HepG2 (cell line): ENCODE measurements at regions not wholly inside any gene's neighbourhood (a gene's known extent, or its start where the extent isn't known, plus 50 kb on each side); places are given as distances from the start of the nearest gene placed in this dataset.

Experiments
- AFF4 ChIP-seq: sonication (generic); formaldehyde crosslinking; IDR thresholded peaks from 2 replicates; pipeline ENCODE4 v1.4.0; 2020; ENCODE audit warnings: missing genetic modification reagents
- BATF2 ChIP-seq: sonication (generic); formaldehyde crosslinking; IDR thresholded peaks from 2 replicates; pipeline ENCODE4 v1.8.0; 2022; ENCODE audit warnings: mild to moderate bottlenecking, missing genetic modification reagents, moderate library complexity
- CBFB ChIP-seq: sonication (generic); formaldehyde crosslinking; IDR thresholded peaks from 2 replicates; pipeline ENCODE4 v1.4.0; 2020; ENCODE audit warnings: missing genetic modification reagents
- CREBL2 ChIP-seq: sonication (generic); formaldehyde crosslinking; IDR thresholded peaks from 2 replicates; pipeline ENCODE4 v1.8.1; 2023; ENCODE audit warnings: missing genetic modification reagents, mild to moderate bottlenecking, borderline replicate concordance
- EHMT2 ChIP-seq: fragments of 200-600 bp; sonication (generic); IDR thresholded peaks from 2 replicates; pipeline ENCODE4 v1.7.0; 2017; ENCODE audit warnings: antibody characterized with exemption, low read depth, low read length, borderline replicate concordance
- EP300 ChIP-seq, 3 experiments: sonication (generic) in 1 of 3; formaldehyde crosslinking in 1 of 3; IDR thresholded peaks; 2 replicates each; pipeline versions ENCODE4 v1.5.1 to v1.6.1; 2011 to 2020; ENCODE audit warnings: low read depth in 2 of 3, low read length in 2 of 3, borderline replicate concordance in 1 of 3, improper control_type of control experiment in 1 of 3, mild to moderate bottlenecking in 1 of 3, missing genetic modification reagents in 1 of 3, moderate library complexity in 1 of 3
- FIP1L1 ChIP-seq: fragments of 200-400 bp; formaldehyde crosslinking; IDR thresholded peaks from 2 replicates; pipeline ENCODE4 v1.6.1; 2018; ENCODE audit warnings: low read depth, mild to moderate bottlenecking, low read length, moderate library complexity, borderline replicate concordance; ENCODE audit not compliant: insufficient read depth
- HES4 ChIP-seq: sonication (generic); formaldehyde crosslinking; IDR thresholded peaks from 2 replicates; pipeline ENCODE4 v1.9.0; 2021; ENCODE audit warnings: mild to moderate bottlenecking, missing genetic modification reagents, borderline replicate concordance
- HNRNPH1 ChIP-seq: fragments of 200-400 bp; formaldehyde crosslinking; optimal IDR thresholded peaks from 2 replicates; pipeline ENCODE3; 2017; ENCODE audit warnings: mild to moderate bottlenecking, low read depth, low read length
- NFATC3 ChIP-seq: sonication (generic); formaldehyde crosslinking; IDR thresholded peaks from 2 replicates; pipeline ENCODE4 v1.5.1; 2020; ENCODE audit warnings: mild to moderate bottlenecking, missing genetic modification reagents
- NFE2L2 ChIP-seq: fragments of 150-350 bp; IDR thresholded peaks from 2 replicates; pipeline ENCODE4 v1.6.1; 2014; ENCODE audit warnings: low read length
- NFIB ChIP-seq: sonication (generic); formaldehyde crosslinking; IDR thresholded peaks from 2 replicates; pipeline ENCODE4 v1.9.0; 2021; ENCODE audit warnings: missing genetic modification reagents, mild to moderate bottlenecking, borderline replicate concordance
- PITX1 ChIP-seq: sonication (generic); formaldehyde crosslinking; IDR thresholded peaks from 2 replicates; pipeline ENCODE4 v1.5.1; 2020; ENCODE audit warnings: mild to moderate bottlenecking, missing genetic modification reagents
- RARG ChIP-seq: sonication (generic); formaldehyde crosslinking; IDR thresholded peaks from 2 replicates; pipeline ENCODE4 v1.4.0; 2020; ENCODE audit warnings: low read depth, mild to moderate bottlenecking, missing genetic modification reagents
- RBM22 ChIP-seq: fragments of 200-400 bp; formaldehyde crosslinking; optimal IDR thresholded peaks from 2 replicates; pipeline ENCODE3; 2017; ENCODE audit warnings: mild to moderate bottlenecking, low read length, moderate library complexity
- SRSF1 ChIP-seq: fragments of 200-400 bp; formaldehyde crosslinking; optimal IDR thresholded peaks from 2 replicates; pipeline ENCODE3; 2017; ENCODE audit warnings: mild to moderate bottlenecking, low read depth, low read length, moderate library complexity
- XBP1 ChIP-seq: sonication (generic); formaldehyde crosslinking; IDR thresholded peaks from 2 replicates; pipeline ENCODE4 v1.5.0; 2020; ENCODE audit warnings: missing genetic modification reagents
- YEATS2 ChIP-seq: sonication (generic); formaldehyde crosslinking; IDR thresholded peaks from 2 replicates; pipeline ENCODE4 v1.4.0; 2020; ENCODE audit warnings: missing genetic modification reagents, borderline replicate concordance
- ZBTB7A ChIP-seq: sonication (generic); formaldehyde crosslinking; IDR thresholded peaks from 2 replicates; pipeline ENCODE4 v1.8.0; 2022; ENCODE audit warnings: mild to moderate bottlenecking, missing genetic modification reagents
- ZNF136 ChIP-seq: sonication (generic); formaldehyde crosslinking; IDR thresholded peaks from 2 replicates; pipeline ENCODE4 v1.8.1; 2022; ENCODE audit warnings: low read depth, mild to moderate bottlenecking, moderate library complexity, missing genetic modification reagents
- ZNF260 ChIP-seq: sonication (generic); formaldehyde crosslinking; IDR thresholded peaks from 2 replicates; pipeline ENCODE4 v1.4.0; 2020; ENCODE audit warnings: missing genetic modification reagents, low read depth, mild to moderate bottlenecking, borderline replicate concordance
- ZNF414 ChIP-seq: sonication (generic); formaldehyde crosslinking; IDR thresholded peaks from 2 replicates; pipeline ENCODE4 v1.5.0; 2020; ENCODE audit warnings: missing genetic modification reagents
- ZNF569 ChIP-seq: sonication (generic); formaldehyde crosslinking; IDR thresholded peaks from 2 replicates; pipeline ENCODE4 v1.5.0; 2020; ENCODE audit warnings: mild to moderate bottlenecking, missing genetic modification reagents, moderate library complexity, borderline replicate concordance
- ZNF788 ChIP-seq: sonication (generic); formaldehyde crosslinking; IDR thresholded peaks from 2 replicates; pipeline ENCODE4 v1.5.0; 2020; ENCODE audit warnings: mild to moderate bottlenecking, missing genetic modification reagents, borderline replicate concordance

GRCh38 chr2:190812506-190813294 is 67.9 kb upstream of the GLS start (continued):
- TF ChIP-seq NFIB (no peak), PITX1 (CRISPR knock-in tag) (peak; percentile 77; the same call in 1 of the 2 replicates), ZBTB7A (CRISPR knock-in tag) (no peak), BATF2 (no peak), AFF4 (no peak), RARG (no peak), HNRNPH1 (no peak), EP300 (IDR thresholded peaks at IDR 0.05; ENCODE audit: low read depth in 2 of 2, low read length in 2 of 2) (peak; percentile 41 to 85; a peak in 3 of 4 replicates), EP300 (CRISPR knock-in tag; IDR thresholded peaks at IDR 0.05; ENCODE audit: borderline replicate concordance) (peak; percentile 83; the same call in 1 of the 2 replicates), SRSF1 (no peak), FIP1L1 (no peak), YEATS2 (CRISPR knock-in tag) (0 out of 2 replicates have a peak, but pooled peaks have one; percentile 24), XBP1 (no peak), NFATC3 (CRISPR knock-in tag) (no peak), ZNF260 (CRISPR knock-in tag) (no peak), RBM22 (no peak), EHMT2 (peak; percentile 59; the same call in 1 of the 2 replicates), ZNF414 (CRISPR knock-in tag) (no peak), CBFB (CRISPR knock-in tag) (peak; percentile 94), ZNF788 (peak; percentile 14; the same call in 1 of the 2 replicates), NFE2L2 (no peak), ZNF136 (CRISPR knock-in tag) (no peak), HES4 (CRISPR knock-in tag) (no peak), ZNF569 (CRISPR knock-in tag) (no peak), CREBL2 (CRISPR knock-in tag) (no peak)
